NCI-H1694 (cell line): ENCODE measurements at regions not wholly inside any gene's neighbourhood (a gene's known extent, or its start where the extent isn't known, plus 50 kb on each side); places are given as distances from the start of the nearest gene placed in this dataset.

Source experiments
- DNase-seq: peaks from one replicate; lab custom pipeline; 2025; lab: John Stamatoyannopoulos, UW

GRCh38 chr4:63814171-63814964 lies 594.9 kb downstream of the TECRL start:
- no peak for DNase-seq

GRCh38 chr4:63799166-63799565 lies 610.1 kb downstream of the TECRL start:
- no peak for DNase-seq

GRCh38 chr4:63795301-63795700 lies 613.9 kb downstream of the TECRL start:
- no peak for DNase-seq

- no peak for DNase-seq
Measured at GRCh38 chr4:63790377-63790776, 618.9 kb downstream of the TECRL start.

- DNase-seq = no peak
Measured at GRCh38 chr4:63788271-63788670, 621.0 kb downstream of the TECRL start.

GRCh38 chr4:63787326-63787725 lies 621.9 kb downstream of the TECRL start:
- no peak for DNase-seq

GRCh38 chr4:63786171-63786570 lies 623.1 kb downstream of the TECRL start:
- DNase-seq = peak; percentile 54

- no peak for DNase-seq
Measured at GRCh38 chr4:63784822-63785221, 624.4 kb downstream of the TECRL start.

GRCh38 chr4:63777601-63778000 lies 631.6 kb downstream of the TECRL start:
- DNase-seq = no peak

- no peak for DNase-seq
Measured at GRCh38 chr4:63764400-63764799, 644.9 kb downstream of the TECRL start.

- DNase-seq = no peak
Measured at GRCh38 chr4:63757929-63758328, 651.3 kb downstream of the TECRL start.

- DNase-seq = no peak
Measured at GRCh38 chr4:63742882-63743281, 666.4 kb downstream of the TECRL start.

- no peak for DNase-seq
Measured at GRCh38 chr4:63729519-63729918, 679.7 kb downstream of the TECRL start.

- no peak for DNase-seq
Measured at GRCh38 chr4:63728480-63729177, 680.6 kb downstream of the TECRL start.

- no peak for DNase-seq
Measured at GRCh38 chr4:63717384-63717783, 691.9 kb downstream of the TECRL start.

- no peak for DNase-seq
Measured at GRCh38 chr4:63708661-63709060, 700.6 kb downstream of the TECRL start.

GRCh38 chr4:63700569-63700968 lies 708.7 kb downstream of the TECRL start:
- DNase-seq = no peak

GRCh38 chr4:63693321-63693720 lies 715.9 kb downstream of the TECRL start:
- DNase-seq = no peak

- DNase-seq = no peak
Measured at GRCh38 chr4:63678358-63678931, 730.8 kb downstream of the TECRL start.

GRCh38 chr4:63670735-63671134 lies 738.5 kb downstream of the TECRL start:
- DNase-seq = no peak

- DNase-seq = no peak
Measured at GRCh38 chr4:63663870-63664269, 745.4 kb downstream of the TECRL start.

GRCh38 chr4:63644396-63644795 lies 764.9 kb downstream of the TECRL start:
- no peak for DNase-seq

GRCh38 chr4:63637270-63637669 lies 772.0 kb downstream of the TECRL start:
- no peak for DNase-seq
